ENCODE measurements at regions not wholly inside any gene's neighbourhood (a gene's known extent, or its start where the extent isn't known, plus 50 kb on each side); places are given as distances from the start of the nearest gene placed in this dataset.

DNA sequence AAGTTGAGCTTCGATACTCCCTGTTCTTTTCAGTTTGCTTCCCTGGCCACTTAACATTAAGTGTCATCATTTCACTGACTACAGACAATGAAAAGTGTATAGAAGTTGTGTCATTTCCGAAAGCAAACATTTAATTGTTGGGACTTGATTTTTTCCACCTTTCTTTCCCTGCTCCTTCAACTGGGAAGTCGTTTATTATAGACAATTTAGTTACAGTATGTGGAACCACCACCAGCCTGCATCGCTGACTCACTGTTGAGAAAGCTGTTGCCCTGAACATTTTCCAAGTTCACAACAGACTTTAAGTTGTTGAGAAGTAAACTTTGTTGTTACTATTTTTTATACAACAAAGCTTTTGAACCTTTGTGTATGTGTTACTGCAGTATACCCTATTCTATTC is 788.4 kb upstream of the PRR20A start:
- Histone ChIP-seq H2BK20ac (ENCODE audit: low read length) (no peak overlapping the region), H2AFZ (ENCODE audit: low read length) (no peak overlapping the region), H4K5ac (ENCODE audit: insufficient read length, low read depth, low read length) (no peak overlapping the region), H4K91ac (replicated peaks; ENCODE audit: insufficient read length, low read length) (no peak overlapping the region), H3K18ac (ENCODE audit: extremely low read depth, low read length) (no peak overlapping the region), H3K9ac (replicated peaks in 1 of 4; ENCODE audit: extremely low read depth in 1 of 4, low read depth in 3 of 4, low read length in 3 of 4) (no peak overlapping the region), H2BK120ac (replicated peaks; ENCODE audit: low read depth, low read length) (no peak overlapping the region), H3K4ac (replicated peaks; ENCODE audit: insufficient read length, low read depth, low read length) (no peak overlapping the region), H3K4me1 (replicated peaks in 1 of 4; ENCODE audit: control insufficient read depth in 3 of 4, insufficient read depth in 4 of 4, low read length in 3 of 4) (peaks cover 0 to 4% (median 0%) of the 10 kb centered on the region in 4 experiments; a peak in 1 of 7 replicates), H3K36me3 (ENCODE audit: control insufficient read depth in 2 of 4, insufficient read depth in 4 of 4, low read length in 3 of 4) (no peaks in the 10 kb centered on the region), H3K9me3 (ENCODE audit: insufficient read depth in 2 of 2, low read depth in 1 of 2, low read length in 1 of 2) (no peaks in the 10 kb centered on the region), H3K4me2 (ENCODE audit: insufficient read depth in 1 of 2, low read depth in 2 of 2, low read length in 2 of 2) (no peak overlapping the region), H3K23ac (ENCODE audit: insufficient read length) (no peak overlapping the region), H2BK15ac (ENCODE audit: low read length) (no peak overlapping the region), H4K20me1 (replicated peaks in 1 of 2; ENCODE audit: control insufficient read depth in 1 of 2, insufficient read depth in 2 of 2, low read length in 2 of 2) (no peaks in the 10 kb centered on the region), H3K79me1 (ENCODE audit: low read depth, low read length) (no peaks in the 10 kb centered on the region), H3K27ac (ENCODE audit: low read depth, low read length) (no peak overlapping the region), H2BK12ac (ENCODE audit: low read depth, low read length) (no peak overlapping the region), H2BK5ac (ENCODE audit: low read depth, low read length) (no peak overlapping the region), H4K8ac (ENCODE audit: extremely low read depth, insufficient read depth, low read length) (no peak overlapping the region), H3K56ac (replicated peaks; ENCODE audit: insufficient read length, low read depth, low read length) (no peak overlapping the region), H3K4me3 (ENCODE audit: extremely low read depth in 1 of 4, insufficient read depth in 2 of 4, low read depth in 3 of 4, low read length in 4 of 4) (no peak overlapping the region), H2AK5ac (ENCODE audit: low read depth, low read length) (no peak overlapping the region), H3K23me2 (ENCODE audit: low read depth, low read length) (no peaks in the 10 kb centered on the region), H3K79me2 (ENCODE audit: control insufficient read depth in 1 of 2, insufficient read depth in 2 of 2, low read length in 2 of 2) (no peaks in the 10 kb centered on the region), H3K14ac (ENCODE audit: insufficient read length) (no peak overlapping the region), H3K27me3 (replicated peaks in 1 of 4; ENCODE audit: control insufficient read depth in 3 of 4, extremely low read depth in 1 of 4, insufficient read depth in 3 of 4, low read length in 3 of 4) (no peaks in the 10 kb centered on the region)
- 94% methylated on average over 4 of the region's 4 CpGs; no CpG with 5 or more reads in 1 of the 2 experiments for WGBS, 2 experiments (ENCODE audit: extremely low coverage in 1 of 2, insufficient coverage in 1 of 2, insufficient read length in 1 of 2, insufficient replicate concordance in 2 of 2, low coverage in 1 of 2, low lambda C conversion rate in 2 of 2, missing lambda C conversion rate in 1 of 2)
- FAIRE-seq, result no peak
- DNase-seq (ENCODE audit: low read depth in 1 of 2, low spot score in 2 of 2), result no peak
- TF ChIP-seq SP2 (IDR thresholded peaks at IDR 0.05; ENCODE audit: low read length), result no peak
- TF ChIP-seq KDM5A (IDR thresholded peaks at IDR 0.05; ENCODE audit: low read length), result no peak
- TF ChIP-seq SP1 (IDR thresholded peaks at IDR 0.05; ENCODE audit: low read depth, low read length), result no peak
- no peak for TF ChIP-seq SIN3A (conservative IDR thresholded peaks at IDR 0.05 in 1 of 2, IDR thresholded peaks at IDR 0.05 in 1 of 2; ENCODE audit: low read depth in 1 of 2, low read length in 2 of 2)
- TF ChIP-seq SUZ12 (IDR thresholded peaks at IDR 0.05; ENCODE audit: low read length), result no peak
- TF ChIP-seq, protein P1, sequence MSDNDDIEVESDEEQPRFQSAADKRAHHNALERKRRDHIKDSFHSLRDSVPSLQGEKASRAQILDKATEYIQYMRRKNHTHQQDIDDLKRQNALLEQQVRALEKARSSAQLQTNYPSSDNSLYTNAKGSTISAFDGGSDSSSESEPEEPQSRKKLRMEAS (IDR thresholded peaks at IDR 0.05), result no peak
- no peak for TF ChIP-seq RAD21 (IDR thresholded peaks at IDR 0.05 in 1 of 2, conservative IDR thresholded peaks at IDR 0.05 in 1 of 2; ENCODE audit: low read depth in 2 of 2, low read length in 2 of 2)
- no peak for TF ChIP-seq BACH1 (IDR thresholded peaks at IDR 0.05; ENCODE audit: low read length)
- TF ChIP-seq CTBP2 (IDR thresholded peaks at IDR 0.05; ENCODE audit: borderline replicate concordance, insufficient read depth, insufficient read length, low read length), result no peak
- TF ChIP-seq CREB1 (IDR thresholded peaks at IDR 0.05), result no peak
- no peak for TF ChIP-seq CHD1 (IDR thresholded peaks at IDR 0.05; ENCODE audit: low read depth, low read length)
- POLR2A ChIA-PET (ENCODE audit: partially characterized antibody), result no interaction called here
- CTCF ChIA-PET (ENCODE audit: partially characterized antibody), result interaction anchor here (0.6 kb wide), 1 partner anchor 346 kb away, joined by 3 read pairs; no protein-coding TSS in a partner anchor

All from H1 (cell line).